Upper lobe of right lung (tissue), 1 donor: ENCODE measurements at regions not wholly inside any gene's neighbourhood (a gene's known extent, or its start where the extent isn't known, plus 50 kb on each side); places are given as distances from the start of the nearest gene placed in this dataset.

Source experiments
- ATAC-seq: fragments of 200-7000 bp; cut with Tn5 transposase; one replicate; pipeline ENCODE4 v1.9.1; 2020; ENCODE audit warnings: mild to moderate bottlenecking, moderate library complexity
- DNase-seq: peaks from one replicate; pipeline ENCODE4 v3.0.0-alpha.2; 2020
- H3K27ac ChIP-seq: fragments of 200-600 bp; one replicate; pipeline ENCODE4 v1.8.0; 2022
- H3K27me3 ChIP-seq: fragments of 200-600 bp; one replicate; pipeline ENCODE4 v1.8.0; 2022; ENCODE audit warnings: mild to moderate bottlenecking
- H3K36me3 ChIP-seq: fragments of 200-600 bp; one replicate; pipeline ENCODE4 v1.8.0; 2022
- H3K4me1 ChIP-seq: fragments of 200-600 bp; one replicate; pipeline ENCODE4 v1.8.0; 2022
- H3K4me3 ChIP-seq: fragments of 200-600 bp; one replicate; pipeline ENCODE4 v1.8.0; 2022; ENCODE audit warnings: mild to moderate bottlenecking
- H3K9me3 ChIP-seq: fragments of 200-600 bp; one replicate; pipeline ENCODE4 v1.8.0; 2022
- intact Hi-C: fragments of 100-400 bp; cut with DNase I; formaldehyde crosslinking; loops from one replicate; pipeline ENCODE4 v1.11.0; 2022
- TF ChIP-seq, protein P1 (sequence below): fragments of 200-600 bp; IDR thresholded peaks from one replicate; pipeline ENCODE4 v1.8.0; 2022; ENCODE audit warnings: antibody characterized with exemption
- donor health status: DM: no; HTN: yes; CAD: no; lungs with severe emphysema.

DNA sequence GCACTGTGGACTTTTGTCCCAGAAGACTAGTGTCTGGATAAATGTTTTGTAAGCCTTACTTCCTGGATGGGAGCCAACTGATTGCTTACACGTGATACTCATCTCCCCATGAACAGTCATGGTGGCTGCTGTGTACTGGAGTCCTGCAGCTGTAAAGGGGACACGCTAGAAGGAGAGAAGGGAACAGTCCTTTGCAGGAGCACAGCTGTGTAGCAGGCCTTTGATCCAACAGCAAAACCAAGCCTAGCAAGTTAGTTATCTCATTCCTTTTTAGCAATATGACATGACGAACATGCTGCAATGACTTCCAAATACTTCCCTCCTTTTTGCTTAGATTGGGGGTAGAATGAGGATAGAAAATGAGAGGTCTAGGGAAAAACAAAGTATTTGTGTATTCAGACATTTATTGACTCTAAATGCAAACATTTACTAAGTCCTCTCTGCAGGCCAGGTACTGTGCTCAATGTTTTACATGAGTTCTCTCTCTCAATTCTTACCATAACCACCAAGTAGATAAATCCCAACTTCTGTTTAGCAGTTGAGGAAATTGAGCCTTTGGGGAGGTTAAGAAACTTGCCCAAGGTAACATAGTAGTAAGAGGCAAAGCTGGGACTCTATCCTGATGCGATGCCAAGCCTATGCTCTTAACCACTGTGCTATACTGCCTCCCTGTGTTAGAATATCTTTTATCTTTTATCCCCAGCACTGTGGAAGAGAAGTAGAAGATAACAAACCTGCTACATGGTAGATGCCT, 55.4 kb upstream of the CD28 start:
- Histone ChIP-seq H3K4me3 (no peak overlapping the region), H3K4me1 (peaks cover 51% of the 10 kb centered on the region), H3K36me3 (no peaks in the 10 kb centered on the region), H3K27me3 (no peaks in the 10 kb centered on the region), H3K27ac (peak overlapping the region; percentile 53), H3K9me3 (no peaks in the 10 kb centered on the region)
- TF ChIP-seq, protein P1, sequence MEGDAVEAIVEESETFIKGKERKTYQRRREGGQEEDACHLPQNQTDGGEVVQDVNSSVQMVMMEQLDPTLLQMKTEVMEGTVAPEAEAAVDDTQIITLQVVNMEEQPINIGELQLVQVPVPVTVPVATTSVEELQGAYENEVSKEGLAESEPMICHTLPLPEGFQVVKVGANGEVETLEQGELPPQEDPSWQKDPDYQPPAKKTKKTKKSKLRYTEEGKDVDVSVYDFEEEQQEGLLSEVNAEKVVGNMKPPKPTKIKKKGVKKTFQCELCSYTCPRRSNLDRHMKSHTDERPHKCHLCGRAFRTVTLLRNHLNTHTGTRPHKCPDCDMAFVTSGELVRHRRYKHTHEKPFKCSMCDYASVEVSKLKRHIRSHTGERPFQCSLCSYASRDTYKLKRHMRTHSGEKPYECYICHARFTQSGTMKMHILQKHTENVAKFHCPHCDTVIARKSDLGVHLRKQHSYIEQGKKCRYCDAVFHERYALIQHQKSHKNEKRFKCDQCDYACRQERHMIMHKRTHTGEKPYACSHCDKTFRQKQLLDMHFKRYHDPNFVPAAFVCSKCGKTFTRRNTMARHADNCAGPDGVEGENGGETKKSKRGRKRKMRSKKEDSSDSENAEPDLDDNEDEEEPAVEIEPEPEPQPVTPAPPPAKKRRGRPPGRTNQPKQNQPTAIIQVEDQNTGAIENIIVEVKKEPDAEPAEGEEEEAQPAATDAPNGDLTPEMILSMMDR: peak; percentile 56
- DNase-seq: no peak
- ATAC-seq: peak; percentile 92
- intact Hi-C loops: loop anchor here (10.0 kb wide), 1 partner anchor 416 kb away; the partner anchor contains the start of gene CYP20A1

DNA sequence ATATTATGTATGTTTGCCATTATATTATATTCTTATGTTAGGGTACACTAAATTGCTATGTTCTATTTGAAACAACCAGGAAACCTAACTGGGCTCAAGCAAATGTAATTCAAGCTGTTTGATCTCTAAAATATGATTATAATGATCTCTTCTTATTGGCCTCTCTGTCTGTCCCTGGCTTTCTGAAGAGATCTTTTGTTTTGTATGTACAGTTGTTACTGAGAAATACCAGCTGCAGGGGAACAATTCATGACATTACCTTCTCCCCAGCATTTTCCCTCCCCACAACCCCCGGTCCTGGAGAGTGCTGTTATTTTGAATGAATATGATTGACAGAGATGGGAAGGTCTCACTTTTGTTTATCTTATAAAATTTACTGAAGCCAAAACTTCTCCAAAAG, 54.8 kb upstream of the CD28 start:
- DNase-seq: no peak
- H3K27ac ChIP-seq: peak overlapping the region; percentile 53
- intact Hi-C loops: loop anchor here (10.0 kb wide), 1 partner anchor 417 kb away; the partner anchor contains the start of gene CYP20A1
- TF ChIP-seq, protein P1: no peak
- H3K4me3 ChIP-seq: no peak overlapping the region
- ATAC-seq: no peak
- H3K4me1 ChIP-seq: peaks cover 56% of the 10 kb centered on the region
- H3K36me3 ChIP-seq: no peaks in the 10 kb centered on the region
- no peaks in the 10 kb centered on the region for H3K27me3 ChIP-seq
- no peaks in the 10 kb centered on the region for H3K9me3 ChIP-seq

DNA sequence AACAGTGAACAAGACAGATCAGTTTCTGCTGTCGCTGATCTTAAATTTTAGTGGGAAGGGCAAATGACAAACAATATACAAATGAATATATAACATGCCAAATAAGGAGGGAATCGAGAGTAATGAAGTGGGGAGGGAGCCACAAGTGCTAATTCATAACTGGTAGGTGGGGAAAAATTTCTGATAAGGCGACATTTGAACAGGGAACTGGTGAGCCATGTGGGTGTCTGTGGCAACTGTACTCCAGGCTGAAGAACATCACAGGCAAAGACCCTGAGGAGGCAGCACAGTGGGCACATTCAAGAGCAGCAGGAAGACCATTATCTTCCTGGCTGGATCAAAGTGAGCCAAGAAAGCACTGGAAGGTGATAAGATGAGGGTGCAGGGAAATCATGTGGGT, 51.6 kb upstream of the CD28 start:
- H3K9me3 ChIP-seq: no peaks in the 10 kb centered on the region
- peak overlapping the region; percentile 4 for H3K27ac ChIP-seq
- DNase-seq (no peak), ATAC-seq (no peak)
- intact Hi-C loops: loop anchor here (10.0 kb wide), 1 partner anchor 420 kb away; the partner anchor contains the start of gene CYP20A1
- H3K27me3 ChIP-seq: no peaks in the 10 kb centered on the region
- peaks cover 45% of the 10 kb centered on the region for H3K4me1 ChIP-seq
- no peaks in the 10 kb centered on the region for H3K36me3 ChIP-seq
- H3K4me3 ChIP-seq: no peak overlapping the region
- TF ChIP-seq, protein P1: no peak

DNA sequence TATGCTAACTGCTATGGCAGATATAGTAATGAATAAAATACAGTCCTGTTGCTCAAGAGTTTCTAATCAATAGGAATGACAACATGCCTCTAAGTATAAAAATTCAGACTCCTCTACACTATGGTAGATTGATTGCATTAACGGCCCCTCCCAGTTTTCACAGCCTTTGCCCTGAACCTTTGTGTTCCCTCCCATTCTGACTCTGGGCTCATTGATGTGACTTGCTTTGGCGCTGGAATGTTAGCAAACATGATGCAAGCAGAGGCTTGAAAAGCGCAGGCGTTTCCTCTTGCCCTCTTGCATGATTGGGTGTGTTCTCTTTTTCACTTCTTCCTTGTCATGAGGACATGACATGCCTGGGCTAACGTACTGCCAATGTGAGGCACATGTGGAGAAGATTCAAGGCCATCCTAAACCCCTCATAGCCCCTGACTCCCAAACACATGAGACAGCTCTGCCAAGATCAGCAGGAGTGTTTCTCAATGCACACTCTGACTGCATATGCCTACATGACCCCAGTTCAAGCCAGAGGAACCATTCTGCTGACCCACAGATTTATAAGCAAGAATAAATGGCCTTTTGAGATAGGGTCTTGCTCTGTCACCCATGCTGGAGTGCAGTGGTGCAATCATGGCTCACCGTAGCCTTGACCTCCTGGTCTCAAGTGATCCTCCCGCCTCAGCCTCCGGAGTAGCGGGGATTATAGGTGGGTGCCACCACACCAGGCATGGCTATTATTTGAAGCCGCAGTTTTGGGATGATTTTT, 49.7 kb upstream of the CD28 start:
- TF ChIP-seq, protein P1: no peak
- Histone ChIP-seq H3K4me1 (peaks cover 26% of the 10 kb centered on the region), H3K9me3 (no peaks in the 10 kb centered on the region), H3K27me3 (no peaks in the 10 kb centered on the region), H3K36me3 (no peaks in the 10 kb centered on the region), H3K4me3 (no peak overlapping the region), H3K27ac (peak overlapping the region; percentile 78)
- ATAC-seq (peak; percentile 95), DNase-seq (peak; percentile 73)
- intact Hi-C loops: loop anchor here (10.0 kb wide), 1 partner anchor 422 kb away; the partner anchor contains the start of gene CYP20A1
